ENCODE measurements at regions not wholly inside any gene's neighbourhood (a gene's known extent, or its start where the extent isn't known, plus 50 kb on each side); places are given as distances from the start of the nearest gene placed in this dataset.

GRCh38 chr3:80785875-80786274 is 975.6 kb downstream of the GBE1 start:
- TF ChIP-seq CTCF (IDR thresholded peaks at IDR 0.05) (no peak), ZFX (IDR thresholded peaks at IDR 0.05; ENCODE audit: borderline replicate concordance) (no peak)

All from 22Rv1 (cell line).